ENCODE measurements at regions not wholly inside any gene's neighbourhood (a gene's known extent, or its start where the extent isn't known, plus 50 kb on each side); places are given as distances from the start of the nearest gene placed in this dataset.

DNA sequence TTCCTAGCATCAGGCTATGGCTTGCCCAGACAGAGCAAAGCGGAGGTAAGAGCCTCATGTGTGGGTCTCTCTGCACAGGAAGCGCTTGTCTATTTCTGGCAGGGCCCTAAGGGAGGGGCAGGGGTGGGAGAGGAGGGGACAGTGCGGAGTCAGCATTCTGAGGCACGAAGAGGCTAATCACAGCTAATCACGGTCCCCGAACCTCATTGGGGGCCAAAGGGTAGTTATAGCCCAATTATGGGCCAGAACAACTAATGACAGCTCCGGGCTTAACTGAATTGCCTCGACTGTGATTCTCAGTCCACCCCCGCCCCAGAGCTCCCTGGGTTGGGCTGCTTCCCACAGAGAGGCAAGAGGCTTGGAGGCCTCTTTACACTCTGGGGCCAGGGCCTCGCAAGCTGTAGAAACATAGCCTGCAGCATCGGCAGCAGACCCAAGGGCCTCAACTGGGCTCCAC lies 72.7 kb upstream of the PRDM11 start:
- no peak overlapping the region for H3K4me3 ChIP-seq (replicated peaks in 1 of 2; ENCODE audit: low read depth in 2 of 2, low read length in 2 of 2)
- DNase-seq (ENCODE audit: low read depth in 2 of 2), result no peak
- TF ChIP-seq, protein P1, sequence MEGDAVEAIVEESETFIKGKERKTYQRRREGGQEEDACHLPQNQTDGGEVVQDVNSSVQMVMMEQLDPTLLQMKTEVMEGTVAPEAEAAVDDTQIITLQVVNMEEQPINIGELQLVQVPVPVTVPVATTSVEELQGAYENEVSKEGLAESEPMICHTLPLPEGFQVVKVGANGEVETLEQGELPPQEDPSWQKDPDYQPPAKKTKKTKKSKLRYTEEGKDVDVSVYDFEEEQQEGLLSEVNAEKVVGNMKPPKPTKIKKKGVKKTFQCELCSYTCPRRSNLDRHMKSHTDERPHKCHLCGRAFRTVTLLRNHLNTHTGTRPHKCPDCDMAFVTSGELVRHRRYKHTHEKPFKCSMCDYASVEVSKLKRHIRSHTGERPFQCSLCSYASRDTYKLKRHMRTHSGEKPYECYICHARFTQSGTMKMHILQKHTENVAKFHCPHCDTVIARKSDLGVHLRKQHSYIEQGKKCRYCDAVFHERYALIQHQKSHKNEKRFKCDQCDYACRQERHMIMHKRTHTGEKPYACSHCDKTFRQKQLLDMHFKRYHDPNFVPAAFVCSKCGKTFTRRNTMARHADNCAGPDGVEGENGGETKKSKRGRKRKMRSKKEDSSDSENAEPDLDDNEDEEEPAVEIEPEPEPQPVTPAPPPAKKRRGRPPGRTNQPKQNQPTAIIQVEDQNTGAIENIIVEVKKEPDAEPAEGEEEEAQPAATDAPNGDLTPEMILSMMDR (IDR thresholded peaks at IDR 0.05; ENCODE audit: low read depth, low read length), result no peak

DNA sequence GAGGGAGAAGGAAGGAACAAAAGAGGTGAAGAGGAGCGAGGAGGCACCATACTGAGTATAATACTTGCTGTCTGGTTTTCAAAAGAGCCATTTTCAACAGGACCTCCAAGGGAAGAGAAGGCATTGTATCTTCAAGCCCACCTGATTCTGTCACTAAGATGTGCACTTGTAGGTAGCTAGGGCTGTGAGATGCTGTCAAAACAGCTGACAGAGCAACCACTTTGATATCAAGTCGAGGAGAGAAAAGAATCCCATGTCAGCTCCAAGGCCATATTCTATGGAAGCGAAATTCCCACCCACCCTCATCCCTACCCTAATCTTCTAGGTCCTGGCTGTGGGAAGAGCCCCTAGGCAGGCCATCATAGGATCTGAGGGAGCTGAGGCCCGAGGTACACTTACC lies 70.9 kb upstream of the PRDM11 start:
- no peak for DNase-seq (ENCODE audit: low read depth in 2 of 2)
- H3K4me3 ChIP-seq (replicated peaks in 1 of 2; ENCODE audit: low read depth in 2 of 2, low read length in 2 of 2), result no peak overlapping the region
- TF ChIP-seq, protein P1 (IDR thresholded peaks at IDR 0.05; ENCODE audit: low read depth, low read length), result no peak

DNA sequence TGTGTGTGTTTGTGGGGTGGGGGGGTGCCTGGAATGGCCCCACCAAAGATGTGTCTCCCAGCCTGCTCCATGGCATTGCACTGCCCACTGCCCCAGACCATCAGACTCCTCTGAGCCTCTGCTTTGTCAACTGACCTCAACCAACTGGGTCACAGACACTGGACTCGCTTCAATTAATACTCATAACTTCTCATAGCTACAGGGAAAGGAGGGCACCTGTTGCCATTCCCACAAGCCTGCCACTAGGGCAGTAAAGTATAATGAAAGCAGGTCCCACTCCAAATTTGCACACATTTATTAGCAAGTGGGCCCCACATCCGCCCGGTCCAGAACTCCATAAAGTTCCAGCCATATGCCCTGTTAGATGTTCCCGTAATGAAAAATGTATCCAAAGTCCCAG lies 70.5 kb upstream of the PRDM11 start:
- no peak overlapping the region for H3K4me3 ChIP-seq (replicated peaks in 1 of 2; ENCODE audit: low read depth in 2 of 2, low read length in 2 of 2)
- TF ChIP-seq, protein P1 (IDR thresholded peaks at IDR 0.05; ENCODE audit: low read depth, low read length), result no peak
- DNase-seq (ENCODE audit: low read depth in 2 of 2), result no peak

DNA sequence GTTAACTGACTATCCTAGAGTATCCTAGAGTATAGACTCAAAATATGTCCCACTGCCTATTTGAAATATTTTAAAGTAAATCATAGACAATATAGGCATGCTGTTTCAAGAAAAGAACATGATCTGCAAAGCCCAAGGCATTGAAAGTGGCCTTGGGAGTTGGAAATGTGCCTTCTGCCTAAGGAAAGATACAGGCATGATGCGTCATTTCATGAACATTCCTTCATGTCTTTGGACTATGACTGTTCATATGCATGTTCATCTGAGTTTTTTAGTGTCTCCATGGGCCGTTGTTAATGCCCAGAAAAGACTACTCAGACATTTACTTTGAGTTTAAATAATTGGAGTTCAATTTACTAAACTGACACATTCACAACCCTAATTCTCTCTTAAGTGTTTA lies 69.7 kb upstream of the PRDM11 start:
- DNase-seq (ENCODE audit: low read depth in 2 of 2), result no peak
- TF ChIP-seq, protein P1 (IDR thresholded peaks at IDR 0.05; ENCODE audit: low read depth, low read length), result no peak
- no peak overlapping the region for H3K4me3 ChIP-seq (replicated peaks in 1 of 2; ENCODE audit: low read depth in 2 of 2, low read length in 2 of 2)

DNA sequence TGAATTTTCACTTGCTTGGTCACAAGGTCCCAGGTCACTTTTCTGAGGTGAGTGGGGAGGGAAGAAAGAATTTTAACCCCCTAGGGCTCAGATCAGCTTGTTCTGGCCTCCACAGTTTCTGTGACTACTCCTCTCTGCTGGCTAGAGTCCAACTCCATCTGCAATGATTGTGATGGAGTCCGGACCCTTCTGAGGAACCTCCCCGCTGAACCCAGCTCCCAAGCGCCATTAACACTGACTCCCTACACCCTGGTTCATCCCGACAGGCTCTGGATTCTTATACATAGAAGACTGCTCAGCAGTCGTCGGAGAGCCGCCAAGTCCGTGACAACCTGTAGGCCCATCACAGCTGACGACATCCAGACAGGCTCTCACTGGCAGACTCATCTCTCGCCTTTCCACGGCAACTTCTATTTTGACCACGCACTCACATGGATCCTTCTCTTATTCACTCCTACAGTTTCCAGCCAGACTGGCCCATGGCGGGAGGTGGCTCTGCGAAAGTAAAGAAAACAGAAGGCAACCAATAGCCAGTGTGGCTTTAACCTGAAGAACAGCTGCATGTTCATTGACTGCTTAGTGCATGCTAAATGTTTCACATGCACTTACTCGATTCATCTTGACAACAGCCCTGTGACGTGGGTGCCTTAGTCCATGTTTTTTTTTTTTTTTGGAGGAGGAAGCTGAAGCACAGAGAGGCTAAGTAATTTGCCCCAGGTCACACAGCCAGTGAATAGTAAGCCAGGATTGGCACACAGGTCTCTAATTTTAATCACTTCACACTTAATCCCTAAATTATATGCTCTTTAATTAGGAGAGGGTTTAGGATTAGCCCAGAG lies 68.0 kb upstream of the PRDM11 start:
- TF ChIP-seq, protein P1 (IDR thresholded peaks at IDR 0.05; ENCODE audit: low read depth, low read length), result no peak
- H3K4me3 ChIP-seq (replicated peaks in 1 of 2; ENCODE audit: low read depth in 2 of 2, low read length in 2 of 2), result no peak overlapping the region
- DNase-seq (ENCODE audit: low read depth in 2 of 2), result peak in 1 of 2 donors; percentile 47

DNA sequence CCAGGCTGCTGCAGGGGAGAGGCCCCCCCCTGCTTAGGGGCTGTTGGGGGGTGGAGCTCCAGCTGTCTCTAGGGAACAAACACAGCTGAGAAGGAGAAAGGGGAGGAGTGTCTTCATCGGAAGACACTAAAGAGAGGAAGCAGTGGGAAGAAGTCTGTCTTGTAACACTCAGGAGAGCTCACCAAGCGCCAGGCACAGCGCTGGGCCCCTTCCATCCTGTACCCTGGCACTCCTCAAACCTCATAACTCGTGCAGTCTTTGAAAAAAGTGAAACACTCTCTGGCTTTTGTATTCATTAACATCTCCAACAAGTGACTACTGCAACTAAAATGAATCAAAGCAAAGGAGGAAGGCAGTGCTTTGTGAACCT lies 67.4 kb upstream of the PRDM11 start:
- TF ChIP-seq, protein P1 (IDR thresholded peaks at IDR 0.05; ENCODE audit: low read depth, low read length), result no peak
- no peak for DNase-seq (ENCODE audit: low read depth in 2 of 2)
- no peak overlapping the region for H3K4me3 ChIP-seq (replicated peaks in 1 of 2; ENCODE audit: low read depth in 2 of 2, low read length in 2 of 2)

Data from cardiac fibroblast (primary cell).